ENCODE measurements at regions not wholly inside any gene's neighbourhood (a gene's known extent, or its start where the extent isn't known, plus 50 kb on each side); places are given as distances from the start of the nearest gene placed in this dataset.
"Not testable (repeated sequence)": the region's sequence is repeated elsewhere in the genome, so short reads cannot be mapped to it uniquely, and the experiment has no call there.

GRCh38 chr3:102040144-102040543, 190.8 kb downstream of the NFKBIZ start:
- not testable (repeated sequence) for TF ChIP-seq CTCF (conservative IDR thresholded peaks at IDR 0.05 in 1 of 2, IDR thresholded peaks at IDR 0.05 in 1 of 2; ENCODE audit: low read depth in 1 of 2, low read length in 2 of 2); EZH2 (IDR thresholded peaks at IDR 0.05; ENCODE audit: low read length, missing control alignments)

Data from fibroblast of lung (primary cell).